ENCODE measurements at regions not wholly inside any gene's neighbourhood (a gene's known extent, or its start where the extent isn't known, plus 50 kb on each side); places are given as distances from the start of the nearest gene placed in this dataset.
"Not testable (repeated sequence)": the region's sequence is repeated elsewhere in the genome, so short reads cannot be mapped to it uniquely, and the experiment has no call there.

GRCh38 chr2:89537862-89538261 is 846.4 kb downstream of the RPIA start:
- DNase-seq; H3K27ac Mint-ChIP-seq; H3K27me3 Mint-ChIP-seq; H3K9me3 Mint-ChIP-seq; H3K4me3 Mint-ChIP-seq; POLR2A ChIA-PET; CTCF ChIA-PET; H3K36me3 Mint-ChIP-seq (ENCODE audit: low read depth); H3K4me1 Mint-ChIP-seq: not testable (repeated sequence)

GRCh38 chr2:89544110-89544509 is 852.6 kb downstream of the RPIA start:
- H3K36me3 Mint-ChIP-seq (ENCODE audit: low read depth); H3K27me3 Mint-ChIP-seq; H3K4me3 Mint-ChIP-seq; DNase-seq; POLR2A ChIA-PET; H3K4me1 Mint-ChIP-seq; H3K27ac Mint-ChIP-seq; H3K9me3 Mint-ChIP-seq; CTCF ChIA-PET: not testable (repeated sequence)

- H3K36me3 Mint-ChIP-seq (ENCODE audit: low read depth); H3K9me3 Mint-ChIP-seq; H3K27ac Mint-ChIP-seq; DNase-seq; H3K4me3 Mint-ChIP-seq; CTCF ChIA-PET; H3K27me3 Mint-ChIP-seq; H3K4me1 Mint-ChIP-seq; POLR2A ChIA-PET: not testable (repeated sequence)
Observed at GRCh38 chr2:89579154-89579553, 887.7 kb downstream of the RPIA start.

- POLR2A ChIA-PET; H3K9me3 Mint-ChIP-seq; CTCF ChIA-PET; H3K36me3 Mint-ChIP-seq (ENCODE audit: low read depth); H3K27ac Mint-ChIP-seq; H3K4me3 Mint-ChIP-seq; H3K27me3 Mint-ChIP-seq; DNase-seq; H3K4me1 Mint-ChIP-seq: not testable (repeated sequence)
Observed at GRCh38 chr2:89582816-89583215, 891.3 kb downstream of the RPIA start.

GRCh38 chr2:89584046-89584445 is 892.6 kb downstream of the RPIA start:
- DNase-seq; H3K36me3 Mint-ChIP-seq (ENCODE audit: low read depth); H3K9me3 Mint-ChIP-seq; H3K27me3 Mint-ChIP-seq; H3K4me3 Mint-ChIP-seq; POLR2A ChIA-PET; CTCF ChIA-PET; H3K27ac Mint-ChIP-seq; H3K4me1 Mint-ChIP-seq: not testable (repeated sequence)

GRCh38 chr2:89584868-89585557 is 893.5 kb downstream of the RPIA start:
- DNase-seq; H3K36me3 Mint-ChIP-seq (ENCODE audit: low read depth); POLR2A ChIA-PET; CTCF ChIA-PET; H3K9me3 Mint-ChIP-seq; H3K4me1 Mint-ChIP-seq; H3K27ac Mint-ChIP-seq; H3K27me3 Mint-ChIP-seq: not testable (repeated sequence)
- H3K4me3 Mint-ChIP-seq = peak overlapping the region; percentile 74

GRCh38 chr2:89585558-89585920 is 894.1 kb downstream of the RPIA start:
- H3K27me3 Mint-ChIP-seq; POLR2A ChIA-PET; H3K36me3 Mint-ChIP-seq (ENCODE audit: low read depth); H3K9me3 Mint-ChIP-seq; CTCF ChIA-PET; H3K4me1 Mint-ChIP-seq: not testable (repeated sequence)
- peak overlapping the region; percentile 74 for H3K4me3 Mint-ChIP-seq
- DNase-seq = peak; percentile 50
- peak overlapping the region; percentile 36 for H3K27ac Mint-ChIP-seq

- H3K27me3 Mint-ChIP-seq; H3K27ac Mint-ChIP-seq; CTCF ChIA-PET; DNase-seq; H3K9me3 Mint-ChIP-seq; H3K4me3 Mint-ChIP-seq; POLR2A ChIA-PET; H3K4me1 Mint-ChIP-seq; H3K36me3 Mint-ChIP-seq (ENCODE audit: low read depth): not testable (repeated sequence)
Observed at GRCh38 chr2:89599843-89600242, 908.4 kb downstream of the RPIA start.

GRCh38 chr2:89606514-89606913 is 915.0 kb downstream of the RPIA start:
- POLR2A ChIA-PET; H3K27me3 Mint-ChIP-seq; DNase-seq; H3K27ac Mint-ChIP-seq; H3K4me3 Mint-ChIP-seq; CTCF ChIA-PET; H3K4me1 Mint-ChIP-seq; H3K9me3 Mint-ChIP-seq; H3K36me3 Mint-ChIP-seq (ENCODE audit: low read depth): not testable (repeated sequence)

- H3K4me1 Mint-ChIP-seq; H3K36me3 Mint-ChIP-seq (ENCODE audit: low read depth); H3K9me3 Mint-ChIP-seq; POLR2A ChIA-PET; DNase-seq; H3K27ac Mint-ChIP-seq; CTCF ChIA-PET; H3K4me3 Mint-ChIP-seq; H3K27me3 Mint-ChIP-seq: not testable (repeated sequence)
Observed at GRCh38 chr2:89610207-89610926, 918.9 kb downstream of the RPIA start.

GRCh38 chr2:89610927-89611515 is 919.5 kb downstream of the RPIA start:
- POLR2A ChIA-PET = not testable (repeated sequence)

GRCh38 chr2:89611710-89612109 is 920.2 kb downstream of the RPIA start:
- DNase-seq; CTCF ChIA-PET; H3K27ac Mint-ChIP-seq; H3K27me3 Mint-ChIP-seq; H3K36me3 Mint-ChIP-seq (ENCODE audit: low read depth); POLR2A ChIA-PET; H3K4me3 Mint-ChIP-seq; H3K4me1 Mint-ChIP-seq; H3K9me3 Mint-ChIP-seq: not testable (repeated sequence)

More at GRCh38 chr2:89610927-89611515, 919.5 kb downstream of the RPIA start:
- H3K27me3 Mint-ChIP-seq; H3K27ac Mint-ChIP-seq; H3K36me3 Mint-ChIP-seq (ENCODE audit: low read depth); H3K9me3 Mint-ChIP-seq; CTCF ChIA-PET; DNase-seq; H3K4me3 Mint-ChIP-seq; H3K4me1 Mint-ChIP-seq: not testable (repeated sequence)

GRCh38 chr2:89649268-89649667 is 957.8 kb downstream of the RPIA start:
- CTCF ChIA-PET; H3K4me1 Mint-ChIP-seq; H3K36me3 Mint-ChIP-seq (ENCODE audit: low read depth); POLR2A ChIA-PET; H3K27me3 Mint-ChIP-seq; DNase-seq; H3K27ac Mint-ChIP-seq; H3K9me3 Mint-ChIP-seq; H3K4me3 Mint-ChIP-seq: not testable (repeated sequence)

- H3K4me3 Mint-ChIP-seq; POLR2A ChIA-PET; H3K27ac Mint-ChIP-seq; H3K27me3 Mint-ChIP-seq; DNase-seq; CTCF ChIA-PET; H3K36me3 Mint-ChIP-seq (ENCODE audit: low read depth); H3K4me1 Mint-ChIP-seq; H3K9me3 Mint-ChIP-seq: not testable (repeated sequence)
Observed at GRCh38 chr2:89679254-89679653, 987.8 kb downstream of the RPIA start.
